Duodenal mucosa (tissue), 2 donors: ENCODE measurements at regions not wholly inside any gene's neighbourhood (a gene's known extent, or its start where the extent isn't known, plus 50 kb on each side); places are given as distances from the start of the nearest gene placed in this dataset.

Source experiments
- H3K27ac ChIP-seq: one replicate; pipeline ENCODE4 v1.7.0; 2013; ENCODE audit warnings: low read depth, low read length
- H3K27me3 ChIP-seq, 2 donors: one replicate each; pipeline ENCODE4 v1.7.0; 2013; ENCODE audit warnings: low read length in 2 of 2, control low read depth in 1 of 2; ENCODE audit not compliant: insufficient read depth in 2 of 2, control insufficient read depth in 1 of 2
- H3K36me3 ChIP-seq, 2 donors: one replicate each; pipeline ENCODE4 v1.7.0; 2013; ENCODE audit warnings: low read length in 2 of 2, control low read depth in 1 of 2; ENCODE audit not compliant: insufficient read depth in 2 of 2, control insufficient read depth in 1 of 2
- H3K4me1 ChIP-seq, 2 donors: one replicate each; pipeline ENCODE4 v1.7.0; 2013; ENCODE audit warnings: low read length in 2 of 2, control low read depth in 1 of 2; ENCODE audit not compliant: insufficient read depth in 2 of 2, control insufficient read depth in 1 of 2
- H3K4me3 ChIP-seq, 2 donors: one replicate each; pipeline ENCODE4 v1.7.0; 2013; ENCODE audit warnings: low read length in 2 of 2, low read depth in 1 of 2
- H3K9ac ChIP-seq, 2 donors: one replicate each; pipeline ENCODE4 v1.7.0; 2013; ENCODE audit warnings: low read length in 2 of 2, low read depth in 1 of 2
- H3K9me3 ChIP-seq, 2 donors: one replicate each; pipeline ENCODE4 v1.7.0; 2013; ENCODE audit warnings: low read length in 2 of 2, control low read depth in 1 of 2; ENCODE audit not compliant: control insufficient read depth in 1 of 2

- Histone ChIP-seq H3K9me3 (peaks cover 3 to 10% of the 10 kb centered on the region in 2 donors), H3K27ac (no peak overlapping the region), H3K4me1 (no peaks in the 10 kb centered on the region), H3K36me3 (no peaks in the 10 kb centered on the region), H3K4me3 (no peak overlapping the region), H3K27me3 (no peaks in the 10 kb centered on the region), H3K9ac (no peak overlapping the region)
Observed at GRCh38 chr1:115577513-115577912, 64.3 kb upstream of the VANGL1 start.

DNA sequence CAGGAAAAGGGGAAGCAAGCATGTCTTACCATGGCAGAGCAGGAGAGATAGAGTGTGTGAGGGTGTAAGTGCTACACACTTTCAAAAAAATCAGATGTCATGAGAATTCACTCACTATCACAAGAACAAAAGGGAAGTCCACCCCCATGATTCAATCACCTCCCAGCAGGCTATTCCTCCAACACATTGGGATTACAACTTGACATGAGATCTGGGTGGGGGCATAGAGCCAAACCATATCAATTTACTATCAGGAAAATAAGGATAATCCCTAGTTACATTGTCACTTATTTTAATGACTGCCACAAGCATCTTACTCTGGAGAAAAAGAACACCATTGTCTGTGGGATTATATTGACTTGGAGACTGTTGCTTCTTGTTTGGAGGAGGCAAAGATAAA, 66.1 kb upstream of the VANGL1 start:
- Histone ChIP-seq H3K4me3 (no peak overlapping the region), H3K9me3 (peaks cover 3 to 14% of the 10 kb centered on the region in 2 donors), H3K36me3 (no peaks in the 10 kb centered on the region), H3K9ac (no peak overlapping the region), H3K4me1 (no peaks in the 10 kb centered on the region), H3K27ac (no peak overlapping the region), H3K27me3 (no peaks in the 10 kb centered on the region)

DNA sequence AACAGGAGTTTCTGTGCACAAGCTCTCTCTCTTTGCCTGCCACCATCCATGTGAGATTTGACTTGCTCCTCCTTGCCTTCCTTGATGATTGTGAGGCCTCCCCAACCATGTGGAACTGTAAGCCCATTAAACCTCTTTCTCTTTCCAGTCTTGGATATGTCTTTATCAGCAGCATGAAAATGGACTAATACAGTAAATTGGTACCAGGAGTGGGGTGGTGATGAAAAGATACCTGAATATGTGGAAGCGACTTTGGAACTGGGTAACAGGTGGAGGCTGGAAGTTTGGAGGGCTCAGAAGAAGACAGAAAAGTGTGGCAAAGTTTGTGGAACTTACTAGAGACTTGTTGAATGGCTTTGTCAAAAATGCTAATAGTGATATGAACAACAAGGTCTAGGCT, 69.1 kb upstream of the VANGL1 start:
- Histone ChIP-seq H3K9me3 (peaks cover 9 to 22% of the 10 kb centered on the region in 2 donors), H3K27ac (no peak overlapping the region), H3K27me3 (no peaks in the 10 kb centered on the region)

GRCh38 chr1:115567431-115567830, 74.3 kb upstream of the VANGL1 start:
- H3K27me3 ChIP-seq: peaks cover 0 to 5% of the 10 kb centered on the region in 2 donors
- H3K9ac ChIP-seq: no peak overlapping the region
- H3K4me3 ChIP-seq: no peak overlapping the region
- H3K27ac ChIP-seq: no peak overlapping the region
- H3K36me3 ChIP-seq: no peaks in the 10 kb centered on the region
- no peaks in the 10 kb centered on the region for H3K4me1 ChIP-seq
- H3K9me3 ChIP-seq: peaks cover 7 to 14% of the 10 kb centered on the region in 2 donors

More for the DNA sequence above, 69.1 kb upstream of the VANGL1 start:
- no peaks in the 10 kb centered on the region for H3K36me3 ChIP-seq
- no peak overlapping the region for H3K4me3 ChIP-seq
- no peak overlapping the region for H3K9ac ChIP-seq
- no peaks in the 10 kb centered on the region for H3K4me1 ChIP-seq

DNA sequence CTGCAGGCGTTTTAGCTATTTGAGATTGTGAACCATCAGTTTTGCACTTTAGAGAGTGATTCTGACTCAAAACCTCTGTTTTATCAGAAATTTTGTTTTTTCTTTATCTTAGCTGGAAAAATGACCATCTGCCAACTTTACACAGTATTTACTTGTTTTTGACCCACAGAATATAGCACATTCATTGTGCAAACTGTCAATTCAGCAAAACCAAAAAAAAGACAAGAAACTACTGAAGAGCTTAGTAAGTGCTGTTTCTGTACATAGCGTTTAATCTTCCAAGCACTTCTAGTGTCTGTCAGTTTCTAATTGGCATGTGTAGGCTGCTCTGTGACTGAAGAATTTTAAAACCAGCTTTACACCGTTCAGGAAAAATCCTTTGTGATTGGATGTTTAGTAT, 76.0 kb upstream of the VANGL1 start:
- Histone ChIP-seq H3K4me3 (no peak overlapping the region), H3K4me1 (no peaks in the 10 kb centered on the region), H3K36me3 (no peaks in the 10 kb centered on the region), H3K9me3 (peaks cover 7 to 11% of the 10 kb centered on the region in 2 donors), H3K27ac (no peak overlapping the region), H3K9ac (no peak overlapping the region), H3K27me3 (peaks cover 0 to 5% of the 10 kb centered on the region in 2 donors)

- no peak overlapping the region for H3K9ac ChIP-seq
- peaks cover 7 to 11% of the 10 kb centered on the region in 2 donors for H3K9me3 ChIP-seq
- H3K27ac ChIP-seq: no peak overlapping the region
- no peak overlapping the region for H3K4me3 ChIP-seq
- no peaks in the 10 kb centered on the region for H3K36me3 ChIP-seq
- H3K27me3 ChIP-seq: peaks cover 0 to 5% of the 10 kb centered on the region in 2 donors
- no peaks in the 10 kb centered on the region for H3K4me1 ChIP-seq
Observed at GRCh38 chr1:115565353-115565752, 76.4 kb upstream of the VANGL1 start.

DNA sequence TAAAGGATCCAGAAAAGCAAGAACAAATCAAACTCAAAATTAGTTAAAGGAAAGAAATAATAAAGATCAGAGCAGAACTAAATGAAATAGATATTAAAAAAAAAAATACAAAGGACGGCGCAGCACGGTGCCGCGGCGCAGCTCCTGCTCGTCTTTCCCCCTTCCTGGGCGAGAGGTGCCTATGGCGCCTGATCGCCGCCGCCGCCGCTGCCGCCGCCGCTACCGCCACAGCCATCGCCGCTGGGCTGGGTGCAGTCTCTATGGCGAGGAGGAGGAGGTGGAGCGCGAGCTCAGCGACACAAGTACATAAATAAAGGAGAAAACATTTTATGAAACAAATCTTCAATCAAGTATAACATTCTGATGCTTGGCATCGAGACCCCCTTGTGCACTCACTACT, 77.6 kb upstream of the VANGL1 start:
- Histone ChIP-seq H3K4me1 (no peaks in the 10 kb centered on the region), H3K27ac (no peak overlapping the region), H3K9ac (no peak overlapping the region), H3K36me3 (no peaks in the 10 kb centered on the region), H3K27me3 (peaks cover 0 to 5% of the 10 kb centered on the region in 2 donors), H3K4me3 (no peak overlapping the region), H3K9me3 (peaks cover 7 to 11% of the 10 kb centered on the region in 2 donors)

DNA sequence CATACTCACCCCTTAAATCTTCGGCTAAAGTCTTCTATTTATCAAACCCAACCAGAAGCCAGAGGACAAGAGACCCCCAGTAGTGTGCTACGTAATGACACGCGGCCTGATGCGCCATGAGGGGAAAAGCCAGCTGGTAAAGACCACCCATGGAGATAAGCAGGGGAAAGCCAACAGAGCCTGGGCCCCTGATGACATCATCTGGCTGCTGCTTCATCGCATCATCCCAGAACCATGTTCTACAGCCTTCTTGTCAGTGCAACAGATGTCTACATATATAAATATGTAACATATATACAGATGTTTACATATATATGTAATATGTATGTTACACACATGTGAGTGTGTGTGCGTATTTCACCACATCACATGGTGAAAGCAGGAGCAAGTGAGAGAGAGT, 81.7 kb upstream of the VANGL1 start:
- Histone ChIP-seq H3K36me3 (no peaks in the 10 kb centered on the region), H3K9ac (no peak overlapping the region), H3K27ac (no peak overlapping the region), H3K4me3 (no peak overlapping the region), H3K9me3 (no peaks in the 10 kb centered on the region), H3K27me3 (peaks cover 0 to 5% of the 10 kb centered on the region in 2 donors), H3K4me1 (no peaks in the 10 kb centered on the region)

DNA sequence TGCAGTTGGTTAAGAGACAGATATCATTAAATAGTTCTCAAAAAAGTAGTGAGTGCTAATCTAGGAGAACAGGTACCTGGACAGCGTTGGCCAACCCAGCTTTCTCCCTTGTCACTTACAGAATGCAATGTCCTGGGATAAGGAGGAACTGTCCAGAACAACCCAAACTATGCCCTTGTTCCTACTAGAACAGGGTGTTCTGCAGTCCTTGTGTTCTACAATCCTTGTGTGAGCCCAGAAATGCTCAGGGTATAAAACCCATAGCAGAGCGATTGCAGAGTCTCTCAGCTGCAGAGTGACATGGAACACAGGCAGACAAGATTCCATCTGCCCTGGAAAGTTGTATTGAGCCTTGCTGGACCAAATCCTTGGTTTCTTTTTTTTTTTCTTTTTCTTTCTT, 83.5 kb upstream of the VANGL1 start:
- H3K27me3 ChIP-seq: no peaks in the 10 kb centered on the region
- no peak overlapping the region for H3K4me3 ChIP-seq
- H3K27ac ChIP-seq: no peak overlapping the region
- no peaks in the 10 kb centered on the region for H3K36me3 ChIP-seq
- H3K4me1 ChIP-seq: no peaks in the 10 kb centered on the region
- H3K9ac ChIP-seq: no peak overlapping the region
- H3K9me3 ChIP-seq: no peaks in the 10 kb centered on the region

GRCh38 chr1:115557715-115558114, 84.1 kb upstream of the VANGL1 start:
- no peaks in the 10 kb centered on the region for H3K36me3 ChIP-seq
- H3K4me3 ChIP-seq: no peak overlapping the region
- no peaks in the 10 kb centered on the region for H3K9me3 ChIP-seq

DNA sequence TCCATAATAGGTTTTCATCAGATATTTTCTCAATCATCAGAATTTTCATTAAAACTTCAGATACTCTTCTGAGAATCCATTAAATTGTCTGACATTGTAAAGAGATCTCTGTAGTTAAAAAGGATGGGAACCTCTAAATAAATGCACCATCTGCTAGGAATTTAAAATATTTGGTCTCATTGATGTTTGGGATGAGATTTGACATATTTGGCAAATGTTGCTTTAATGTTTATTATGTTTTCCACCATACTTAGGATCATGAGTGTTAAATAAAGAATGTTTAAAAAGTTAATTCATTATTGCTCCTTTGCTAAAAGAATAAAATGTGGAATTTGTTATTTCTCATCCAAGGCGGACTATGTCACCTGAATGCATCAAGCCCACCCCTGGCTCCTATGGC, 85.5 kb upstream of the VANGL1 start:
- Histone ChIP-seq H3K36me3 (no peaks in the 10 kb centered on the region), H3K9me3 (no peaks in the 10 kb centered on the region), H3K4me3 (no peak overlapping the region), H3K27ac (no peak overlapping the region), H3K27me3 (no peaks in the 10 kb centered on the region), H3K9ac (no peak overlapping the region), H3K4me1 (no peaks in the 10 kb centered on the region)

More at GRCh38 chr1:115557715-115558114, 84.1 kb upstream of the VANGL1 start:
- Histone ChIP-seq H3K9ac (no peak overlapping the region), H3K27ac (no peak overlapping the region), H3K4me1 (no peaks in the 10 kb centered on the region), H3K27me3 (no peaks in the 10 kb centered on the region)
